AG09319 (cell line): ENCODE measurements at regions not wholly inside any gene's neighbourhood (a gene's known extent, or its start where the extent isn't known, plus 50 kb on each side); places are given as distances from the start of the nearest gene placed in this dataset.

ENCODE experiments used
- DNase-seq: peaks from one replicate; pipeline ENCODE4 v3.0.0-alpha.2; 2010; ENCODE audit warnings: low read depth; ENCODE audit errors: extremely low read depth
- CTCF ChIP-seq: IDR thresholded peaks from 2 replicates; pipeline ENCODE4 v1.5.1; 2011; ENCODE audit warnings: low read depth, mild to moderate bottlenecking, inconsistent platforms, low read length, moderate library complexity

DNA sequence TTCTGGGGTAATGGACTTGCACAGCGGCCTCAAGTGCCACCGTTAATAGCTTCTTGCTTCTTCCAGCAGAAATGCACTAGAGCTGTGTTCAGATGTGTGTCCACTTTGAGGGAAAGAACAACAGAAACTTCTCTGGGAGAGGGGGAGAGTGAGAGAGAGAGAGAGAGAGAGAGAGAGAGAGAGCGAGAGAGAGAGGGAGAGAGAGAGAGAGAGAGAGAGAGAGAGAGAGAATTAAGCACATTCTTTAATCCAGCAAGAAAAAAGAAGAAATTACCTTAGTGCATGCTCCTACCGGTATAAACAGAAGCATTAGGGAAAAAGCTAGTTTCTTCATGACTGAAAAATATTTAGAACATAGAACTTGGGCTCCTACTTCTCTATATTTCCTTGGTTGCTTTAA, 418.8 kb downstream of the MAN2A1 start:
- TF ChIP-seq CTCF: no peak
- DNase-seq: no peak

DNA sequence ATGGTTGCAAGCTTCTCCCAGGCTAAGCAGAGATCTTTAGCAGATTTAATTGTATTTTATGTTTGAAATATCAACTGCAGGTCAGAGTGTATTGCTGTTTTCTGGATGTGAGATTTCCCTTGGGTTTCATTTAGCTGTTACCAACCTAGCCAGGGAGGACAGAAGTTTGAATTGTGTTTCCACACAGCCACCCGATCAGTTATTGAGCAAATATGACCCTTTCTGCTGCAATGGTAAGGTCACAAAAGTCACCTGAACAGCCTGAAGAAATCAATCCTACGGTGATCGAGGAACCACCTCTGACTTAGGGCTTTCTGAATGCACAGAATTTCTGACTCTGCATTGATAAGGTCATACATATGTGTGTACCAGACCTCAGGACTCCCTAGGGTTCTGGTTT, 419.9 kb downstream of the MAN2A1 start:
- no peak for TF ChIP-seq CTCF
- no peak for DNase-seq

GRCh38 chr5:110112348-110112747, 422.6 kb downstream of the MAN2A1 start:
- DNase-seq: no peak
- no peak for TF ChIP-seq CTCF

DNA sequence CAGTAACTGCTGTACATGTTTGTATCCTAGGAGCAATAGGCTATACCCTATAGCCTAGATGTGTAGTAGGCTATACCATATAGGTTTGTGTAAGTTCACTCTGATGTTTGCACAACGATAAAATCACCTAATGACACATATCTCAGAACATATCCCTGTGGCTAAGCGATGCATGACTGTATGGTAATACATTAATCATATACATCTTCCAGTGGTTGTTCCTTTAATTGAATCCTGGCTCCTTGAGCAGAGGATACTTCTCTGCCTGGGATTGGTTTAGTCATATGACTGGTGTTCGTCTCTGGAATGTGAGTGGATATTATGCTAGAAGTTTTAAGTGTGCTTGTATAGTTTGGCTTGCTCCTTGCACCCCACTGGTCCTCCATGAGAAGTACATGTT, 425.8 kb downstream of the MAN2A1 start:
- DNase-seq: no peak
- TF ChIP-seq CTCF: no peak

GRCh38 chr5:110116539-110116938, 426.8 kb downstream of the MAN2A1 start:
- DNase-seq: no peak

DNA sequence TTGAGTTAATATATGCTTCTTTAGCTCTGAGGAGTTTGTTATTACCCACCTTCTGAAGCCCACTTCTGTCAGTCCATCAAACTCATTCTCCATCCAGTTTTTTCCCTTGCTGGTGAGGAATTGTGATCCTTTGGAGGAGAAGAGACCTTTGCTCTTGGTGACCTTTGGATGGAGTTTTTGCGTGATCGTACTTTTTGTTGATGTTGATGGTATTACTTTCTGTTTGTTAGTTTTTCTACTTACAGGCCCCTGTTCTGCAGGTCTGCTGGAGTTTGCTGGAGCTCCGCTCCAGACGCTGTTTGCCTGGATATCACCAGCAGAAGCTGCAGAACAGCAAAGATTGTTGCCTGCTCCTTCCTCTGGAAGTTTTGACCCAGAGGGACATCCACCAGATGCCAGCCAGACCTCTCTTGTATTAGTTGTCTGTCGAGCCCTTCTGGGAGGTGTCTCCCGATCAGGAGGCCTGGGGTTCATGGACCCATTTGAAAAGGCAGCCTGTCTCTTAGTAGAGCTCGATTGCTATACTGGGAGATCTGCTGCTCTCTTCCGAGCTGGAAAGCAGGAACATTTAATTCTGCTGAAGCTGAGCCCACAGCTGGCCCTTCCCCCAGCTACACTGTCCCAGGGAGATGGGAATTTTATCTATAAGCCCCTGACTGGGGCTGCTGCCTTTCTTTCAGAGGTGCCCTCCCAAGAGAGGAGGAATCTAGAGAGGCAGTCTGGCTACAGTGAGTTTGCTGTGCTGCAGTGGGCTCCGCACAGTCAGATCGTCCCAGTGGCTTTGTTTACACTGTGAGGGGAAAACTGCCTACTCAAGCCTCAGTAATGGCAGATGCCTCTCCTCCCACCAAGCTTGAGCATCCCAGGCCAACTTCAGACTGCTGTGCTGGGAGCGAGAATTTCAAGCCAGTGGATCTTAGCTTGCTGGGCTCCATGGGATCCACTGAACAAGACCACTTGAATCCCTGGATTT, 445.5 kb downstream of the MAN2A1 start:
- no peak for DNase-seq
- no peak for TF ChIP-seq CTCF

More at GRCh38 chr5:110116539-110116938, 426.8 kb downstream of the MAN2A1 start:
- TF ChIP-seq CTCF: no peak

DNA sequence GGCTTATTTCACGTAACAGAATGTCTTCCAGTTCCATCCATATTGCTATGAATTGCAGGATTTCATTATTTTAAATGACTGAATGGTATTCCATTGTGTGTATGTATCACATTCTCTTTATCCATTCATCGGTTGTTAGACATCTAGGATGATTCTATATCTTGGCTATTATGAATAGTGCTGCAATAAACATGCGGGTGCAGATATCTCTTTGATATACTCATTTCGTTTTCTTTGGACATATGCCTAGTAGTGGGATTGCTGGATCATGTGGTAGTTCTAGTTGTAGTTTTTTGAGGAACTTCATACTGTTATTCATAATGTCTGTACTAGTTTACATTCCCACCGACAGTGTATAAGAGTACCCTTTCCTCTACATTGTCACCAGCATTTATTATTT, 460.5 kb downstream of the MAN2A1 start:
- DNase-seq: no peak
- no peak for TF ChIP-seq CTCF
